CD4-positive, alpha-beta T cell (primary cell): ENCODE measurements at regions not wholly inside any gene's neighbourhood (a gene's known extent, or its start where the extent isn't known, plus 50 kb on each side); places are given as distances from the start of the nearest gene placed in this dataset.

ENCODE experiments used
- ATAC-seq: fragments of 200-7000 bp; cut with Tn5 transposase; one replicate; pipeline ENCODE4 v1.10.0; 2022; ENCODE audit warnings: mild to moderate bottlenecking; ENCODE audit not compliant: poor library complexity
- CTCF ChIA-PET: fragments of 350-600 bp; sonication (Branson Sonifier 250); formaldehyde crosslinking; loops from one replicate; lab custom pipeline; 2021; ENCODE audit warnings: antibody characterized with exemption, inconsistent platforms; lab: Charles Lee
- POLR2A ChIA-PET: fragments of 350-600 bp; sonication (Branson Sonifier 250); formaldehyde crosslinking; loops from one replicate; lab custom pipeline; 2021; ENCODE audit warnings: antibody characterized with exemption, inconsistent platforms; lab: Charles Lee
- DNase-seq, 14 experiments: peaks; one replicate each; pipeline ENCODE4 v3.0.0-alpha.2; 2013 to 2020; ENCODE audit warnings: mixed read lengths in 2 of 14
- H3K27ac ChIP-seq, 2 donors: one replicate each; pipeline versions ENCODE4 v1.5.1 to v1.7.0; 2013; ENCODE audit warnings: low read length in 2 of 2, low read depth in 1 of 2, mild to moderate bottlenecking in 1 of 2
- H3K27me3 ChIP-seq, 2 experiments: 1 replicate in 1 of 2; 2 replicates in 1 of 2; pipeline versions ENCODE4 v1.6.1 to v1.7.0; 2013; ENCODE audit warnings: low read length in 2 of 2, control low read depth in 1 of 2, mild to moderate bottlenecking in 1 of 2, moderate library complexity in 1 of 2; ENCODE audit not compliant: insufficient read depth in 2 of 2, control insufficient read depth in 1 of 2
- H3K36me3 ChIP-seq: one replicate; pipeline ENCODE4 v1.6.1; 2013; ENCODE audit warnings: low read length, control low read depth; ENCODE audit not compliant: insufficient read depth
- H3K4me1 ChIP-seq: one replicate; pipeline ENCODE4 v1.6.1; 2013; ENCODE audit warnings: low read length, control low read depth; ENCODE audit not compliant: insufficient read depth
- H3K4me3 ChIP-seq: one replicate; pipeline ENCODE4 v1.5.1; 2013; ENCODE audit warnings: mild to moderate bottlenecking, low read length, moderate library complexity
- H3K9me3 ChIP-seq, 2 experiments: 1 replicate in 1 of 2; 2 replicates in 1 of 2; pipeline versions ENCODE4 v1.6.1 to v1.7.0; 2013; ENCODE audit warnings: low read length in 2 of 2, mild to moderate bottlenecking in 2 of 2, control low read depth in 1 of 2, moderate library complexity in 1 of 2; ENCODE audit not compliant: control insufficient read depth in 1 of 2, insufficient read depth in 1 of 2
- H3K27ac Mint-ChIP-seq: one replicate; pipeline ENCODE4 v1.8.0; 2020; ENCODE audit warnings: mixed read lengths
- H3K27me3 Mint-ChIP-seq: one replicate; pipeline ENCODE4 v1.8.0; 2021; ENCODE audit warnings: mixed read lengths
- H3K36me3 Mint-ChIP-seq: one replicate; pipeline ENCODE4 v1.8.0; 2021; ENCODE audit warnings: low read depth, mixed read lengths
- H3K4me1 Mint-ChIP-seq: one replicate; pipeline ENCODE4 v1.8.0; 2021; ENCODE audit warnings: low read depth, mixed read lengths
- H3K4me3 Mint-ChIP-seq: one replicate; pipeline ENCODE4 v1.8.0; 2020; ENCODE audit warnings: mild to moderate bottlenecking, mixed read lengths
- H3K9me3 Mint-ChIP-seq: one replicate; pipeline ENCODE4 v1.8.0; 2020; ENCODE audit warnings: mixed read lengths
- CTCF ChIP-seq: fragments of 200-600 bp; IDR thresholded peaks from one replicate; pipeline ENCODE4 v1.8.0; 2022; ENCODE audit warnings: antibody characterized with exemption, mild to moderate bottlenecking
- intact Hi-C, 2 experiments: fragments of 100-400 bp; cut with DNase I in 1 of 2; cut with micrococcal nuclease in 1 of 2; formaldehyde crosslinking; loops; one replicate each; pipeline versions ENCODE4 v1.15.1 to v1.9.0; 2023 to 2025; cut with DNase I, micrococcal nuclease

- intact Hi-C loops, result no loop called here
- DNase-seq (no peak), ATAC-seq (no peak)
- peaks cover 3 to 11% of the 10 kb centered on the region in 2 experiments for H3K9me3 ChIP-seq
- no peak overlapping the region for H3K4me3 ChIP-seq
- no peak overlapping the region for H3K4me3 Mint-ChIP-seq
- no peaks in the 10 kb centered on the region for H3K4me1 Mint-ChIP-seq
- peaks cover 6% of the 10 kb centered on the region for H3K9me3 Mint-ChIP-seq
- H3K27me3 Mint-ChIP-seq, result no peaks in the 10 kb centered on the region
- no peak overlapping the region for H3K27ac Mint-ChIP-seq
- ChIA-PET POLR2A (no interaction called here), CTCF (interaction anchor here (1.2 kb wide), 1 partner anchor 10 kb away, joined by 3 read pairs; no protein-coding TSS in a partner anchor)
- H3K36me3 ChIP-seq, result no peaks in the 10 kb centered on the region
- no peak overlapping the region for H3K27ac ChIP-seq
- no peaks in the 10 kb centered on the region for H3K27me3 ChIP-seq
- no peaks in the 10 kb centered on the region for H3K36me3 Mint-ChIP-seq
- H3K4me1 ChIP-seq, result no peaks in the 10 kb centered on the region
- no peak for TF ChIP-seq CTCF
Measured at GRCh38 chr7:54109501-54109900, 432.7 kb upstream of the VSTM2A start.

GRCh38 chr7:54111814-54112511, 430.2 kb upstream of the VSTM2A start:
- Mint-ChIP-seq H3K4me3 (no peak overlapping the region), H3K27ac (no peak overlapping the region), H3K36me3 (no peaks in the 10 kb centered on the region), H3K4me1 (no peaks in the 10 kb centered on the region), H3K9me3 (peaks cover 3% of the 10 kb centered on the region), H3K27me3 (no peaks in the 10 kb centered on the region)
- H3K4me3 ChIP-seq, result no peak overlapping the region
- H3K36me3 ChIP-seq, result no peaks in the 10 kb centered on the region
- peaks cover 3 to 21% of the 10 kb centered on the region in 2 experiments for H3K9me3 ChIP-seq
- H3K4me1 ChIP-seq, result no peaks in the 10 kb centered on the region
- H3K27ac ChIP-seq, result no peak overlapping the region
- DNase-seq (no peak), ATAC-seq (no peak)
- intact Hi-C loops, result no loop called here
- no peaks in the 10 kb centered on the region for H3K27me3 ChIP-seq
- ChIA-PET CTCF (no interaction called here), POLR2A (no interaction called here)
- TF ChIP-seq CTCF, result no peak

- H3K4me3 ChIP-seq, result no peak overlapping the region
- H3K27ac ChIP-seq, result no peak overlapping the region
- peaks cover 3 to 21% of the 10 kb centered on the region in 2 experiments for H3K9me3 ChIP-seq
- ATAC-seq (no peak), DNase-seq (no peak)
- no peaks in the 10 kb centered on the region for H3K27me3 ChIP-seq
- no peaks in the 10 kb centered on the region for H3K4me1 ChIP-seq
- Mint-ChIP-seq H3K27ac (no peak overlapping the region), H3K4me1 (no peaks in the 10 kb centered on the region), H3K4me3 (no peak overlapping the region), H3K9me3 (peaks cover 4% of the 10 kb centered on the region), H3K27me3 (no peaks in the 10 kb centered on the region), H3K36me3 (no peaks in the 10 kb centered on the region)
- CTCF ChIA-PET, result no interaction called here
- TF ChIP-seq CTCF, result no peak
- intact Hi-C loops, result no loop called here
- H3K36me3 ChIP-seq, result no peaks in the 10 kb centered on the region
- POLR2A ChIA-PET, result no interaction called here
Measured at GRCh38 chr7:54112567-54112966, 429.6 kb upstream of the VSTM2A start.
